ENCODE measurements at regions not wholly inside any gene's neighbourhood (a gene's known extent, or its start where the extent isn't known, plus 50 kb on each side); places are given as distances from the start of the nearest gene placed in this dataset.

GRCh38 chr2:24418166-24418841, 58.0 kb upstream of the ITSN2 start (continued):
- TF ChIP-seq REST (IDR thresholded peaks at IDR 0.05; ENCODE audit: low read depth) (no peak), MAX (IDR thresholded peaks at IDR 0.05) (no peak), SP1 (IDR thresholded peaks at IDR 0.05; ENCODE audit: low read depth) (no peak), RAD21 (IDR thresholded peaks at IDR 0.05; ENCODE audit: low read depth) (no peak), EZH2 (IDR thresholded peaks at IDR 0.05) (no peak)

- intact Hi-C loops (cut with micrococcal nuclease), result no loop called here
- Histone ChIP-seq H3K27me3 (ENCODE audit: insufficient read depth, low read length) (no peaks in the 10 kb centered on the region), H4K20me1 (ENCODE audit: insufficient read depth) (no peaks in the 10 kb centered on the region), H3K9ac (ENCODE audit: low read length) (no peak overlapping the region), H3K36me3 (ENCODE audit: control insufficient read depth in 1 of 2, insufficient read depth in 2 of 2, low read length in 2 of 2) (no peaks in the 10 kb centered on the region), H2AFZ (ENCODE audit: low read depth, low read length, poor library complexity, severe bottlenecking) (no peak overlapping the region), H3K9me3 (ENCODE audit: control insufficient read depth in 1 of 2, insufficient read depth in 1 of 2, low read depth in 1 of 2, low read length in 2 of 2) (no peaks in the 10 kb centered on the region), H3K9me2 (ENCODE audit: insufficient read depth) (no peaks in the 10 kb centered on the region), H3K4me1 (ENCODE audit: control insufficient read depth in 1 of 2, insufficient read depth in 2 of 2, low read length in 2 of 2) (no peaks in the 10 kb centered on the region; a peak in 1 of 4 replicates), H3K27ac (ENCODE audit: low read depth, low read length) (no peak overlapping the region), H3K4me2 (ENCODE audit: low read length) (no peak overlapping the region), H3K4me3 (replicated peaks in 1 of 2; ENCODE audit: low read depth in 1 of 2, low read length in 2 of 2) (no peak overlapping the region), H3K79me2 (ENCODE audit: insufficient read depth, low read length) (no peaks in the 10 kb centered on the region)
- TF ChIP-seq RAD21 (IDR thresholded peaks at IDR 0.05; ENCODE audit: low read depth), result no peak
- TF ChIP-seq MAX (IDR thresholded peaks at IDR 0.05), result no peak
- no peak for TF ChIP-seq EGR1 (IDR thresholded peaks at IDR 0.05; ENCODE audit: low read depth)
- no TSS peak for BruUV-seq (replicated peaks)
- RAD21 ChIA-PET (ENCODE audit: low non-redundant PET in 1 of 2, low total read pairs in 2 of 2, uncharacterized antibody in 2 of 2, unreplicated experiment in 2 of 2), result no interaction called here
- POLR2A ChIA-PET, result no interaction called here
- CTCF ChIA-PET, result interaction anchor here (0.7 to 1.1 kb wide), 2 partner anchors 10 to 595 kb away, joined by 3 to 5 read pairs; no protein-coding TSS in a partner anchor
- DNase-seq (ENCODE audit: low read depth, low spot score), result no peak
- ATAC-seq, result no peak
Measured at GRCh38 chr2:24412812-24413211, 52.5 kb upstream of the ITSN2 start.
